ENCODE measurements at regions not wholly inside any gene's neighbourhood (a gene's known extent, or its start where the extent isn't known, plus 50 kb on each side); places are given as distances from the start of the nearest gene placed in this dataset.

DNA sequence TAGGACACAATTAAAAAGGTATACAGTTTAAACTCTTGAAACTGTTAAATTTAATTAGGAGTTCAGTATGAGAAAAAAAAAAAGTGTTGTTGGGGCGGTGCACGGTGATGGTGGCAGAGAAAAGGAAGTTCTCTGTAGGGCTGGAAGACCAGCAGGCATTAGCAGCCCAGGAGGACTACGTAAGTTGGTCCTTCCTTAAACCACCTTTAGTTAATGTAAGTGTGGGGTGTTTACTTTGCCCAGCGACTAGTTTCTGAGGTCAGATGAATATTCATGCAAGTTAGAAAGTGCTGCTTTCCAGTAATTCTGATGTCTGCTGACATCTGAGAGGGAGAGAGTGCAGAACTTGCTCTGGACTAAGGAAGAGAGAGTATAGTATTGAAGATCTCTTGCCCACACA, 54.9 kb downstream of the NKX2-1 start:
- no peak overlapping the region for H3K27ac ChIP-seq
- H3K4me3 ChIP-seq: no peak overlapping the region
- no peaks in the 10 kb centered on the region for H3K36me3 ChIP-seq
- DNase-seq (ENCODE audit: low spot score) (no peak), ATAC-seq (ENCODE audit: insufficient number of reproducible peaks, low FRiP score, low read depth) (no peak)
- H3K27me3 ChIP-seq (replicated peaks; ENCODE audit: insufficient read depth): no peaks in the 10 kb centered on the region
- no peaks in the 10 kb centered on the region for H3K4me1 ChIP-seq (ENCODE audit: control insufficient read depth in 1 of 2, low read depth in 2 of 2)
- TF ChIP-seq, protein P1, sequence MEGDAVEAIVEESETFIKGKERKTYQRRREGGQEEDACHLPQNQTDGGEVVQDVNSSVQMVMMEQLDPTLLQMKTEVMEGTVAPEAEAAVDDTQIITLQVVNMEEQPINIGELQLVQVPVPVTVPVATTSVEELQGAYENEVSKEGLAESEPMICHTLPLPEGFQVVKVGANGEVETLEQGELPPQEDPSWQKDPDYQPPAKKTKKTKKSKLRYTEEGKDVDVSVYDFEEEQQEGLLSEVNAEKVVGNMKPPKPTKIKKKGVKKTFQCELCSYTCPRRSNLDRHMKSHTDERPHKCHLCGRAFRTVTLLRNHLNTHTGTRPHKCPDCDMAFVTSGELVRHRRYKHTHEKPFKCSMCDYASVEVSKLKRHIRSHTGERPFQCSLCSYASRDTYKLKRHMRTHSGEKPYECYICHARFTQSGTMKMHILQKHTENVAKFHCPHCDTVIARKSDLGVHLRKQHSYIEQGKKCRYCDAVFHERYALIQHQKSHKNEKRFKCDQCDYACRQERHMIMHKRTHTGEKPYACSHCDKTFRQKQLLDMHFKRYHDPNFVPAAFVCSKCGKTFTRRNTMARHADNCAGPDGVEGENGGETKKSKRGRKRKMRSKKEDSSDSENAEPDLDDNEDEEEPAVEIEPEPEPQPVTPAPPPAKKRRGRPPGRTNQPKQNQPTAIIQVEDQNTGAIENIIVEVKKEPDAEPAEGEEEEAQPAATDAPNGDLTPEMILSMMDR (IDR thresholded peaks at IDR 0.05): no peak
- H3K9me3 ChIP-seq: no peaks in the 10 kb centered on the region

DNA sequence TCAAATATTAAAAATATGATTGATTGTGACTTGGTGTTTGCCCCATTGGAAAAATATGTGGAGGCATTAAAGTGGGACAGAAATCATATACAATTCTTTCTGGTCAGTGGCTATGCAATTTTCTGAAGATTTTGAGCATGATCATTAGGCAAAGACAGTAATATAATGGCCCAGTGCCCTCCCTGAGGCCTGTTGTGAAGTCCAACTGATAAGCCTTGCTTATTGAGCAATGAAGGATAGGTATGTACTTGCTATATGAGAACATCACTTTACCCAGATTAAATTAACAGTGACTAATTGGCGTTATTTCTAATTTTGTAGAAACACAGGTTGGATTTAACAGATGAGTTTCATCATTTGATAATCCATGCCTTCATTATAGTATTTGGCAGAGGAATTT, 57.1 kb downstream of the NKX2-1 start:
- TF ChIP-seq, protein P1 (IDR thresholded peaks at IDR 0.05): no peak
- ATAC-seq (ENCODE audit: insufficient number of reproducible peaks, low FRiP score, low read depth): no peak
- no peaks in the 10 kb centered on the region for H3K9me3 ChIP-seq
- H3K27me3 ChIP-seq (replicated peaks; ENCODE audit: insufficient read depth): no peaks in the 10 kb centered on the region
- no peak overlapping the region for H3K4me3 ChIP-seq
- no peaks in the 10 kb centered on the region for H3K4me1 ChIP-seq (ENCODE audit: control insufficient read depth in 1 of 2, low read depth in 2 of 2)
- no peak overlapping the region for H3K27ac ChIP-seq
- no peak for DNase-seq (ENCODE audit: low spot score)
- no peaks in the 10 kb centered on the region for H3K36me3 ChIP-seq

DNA sequence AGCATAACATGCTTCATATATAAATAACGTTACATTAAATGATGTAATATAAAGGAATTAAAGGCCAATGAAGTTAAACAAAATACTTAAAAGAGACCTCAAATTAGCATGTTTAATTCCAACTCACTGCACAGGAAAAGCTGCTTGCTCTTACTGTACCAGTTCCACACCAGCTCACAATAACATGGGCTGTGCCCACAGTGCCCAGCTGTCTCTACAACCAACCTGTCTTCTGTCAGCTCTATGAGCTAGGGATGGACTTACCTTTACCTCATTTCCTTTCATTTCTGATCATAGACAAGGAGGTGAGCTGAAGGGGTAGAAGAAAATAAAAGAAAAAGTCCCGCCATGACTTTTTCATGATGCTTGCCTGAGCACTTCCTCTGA, 64.8 kb downstream of the NKX2-1 start:
- ATAC-seq (ENCODE audit: insufficient number of reproducible peaks, low FRiP score, low read depth): no peak
- no peaks in the 10 kb centered on the region for H3K36me3 ChIP-seq

DNA sequence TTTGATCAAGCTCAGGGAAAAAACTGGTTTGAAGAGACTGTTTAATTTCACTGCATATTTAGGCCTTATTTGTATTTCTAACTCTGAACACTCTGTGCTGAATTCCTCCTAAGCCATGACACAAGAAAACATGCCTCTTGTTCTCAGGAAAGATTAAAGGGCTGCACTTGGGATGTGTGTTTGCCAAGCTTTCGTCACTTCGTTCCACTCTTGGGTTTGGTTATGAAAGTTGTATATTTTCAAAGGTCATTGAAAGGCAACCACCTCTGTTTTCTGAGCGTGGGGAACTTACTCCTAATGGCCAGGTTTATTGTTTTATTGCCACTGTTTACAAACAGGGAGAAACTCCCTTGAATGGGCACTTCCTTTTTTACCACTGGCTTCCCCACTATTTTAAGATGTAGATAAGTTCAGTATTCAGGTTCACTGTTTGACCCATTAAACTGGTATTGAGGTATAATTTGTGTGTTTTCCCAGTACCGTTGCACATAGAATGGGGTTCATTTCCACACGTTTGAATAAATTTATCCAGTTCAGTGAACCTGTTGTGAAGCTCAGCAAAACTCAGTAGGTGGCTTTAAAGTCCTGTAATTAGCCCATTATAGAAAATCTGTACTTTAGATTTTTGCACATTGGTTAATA, 65.3 kb downstream of the NKX2-1 start:
- peaks cover 0 to 9% of the 10 kb centered on the region in 2 donors for H3K4me1 ChIP-seq (ENCODE audit: control insufficient read depth in 1 of 2, low read depth in 2 of 2)
- no peak overlapping the region for H3K4me3 ChIP-seq
- TF ChIP-seq, protein P1 (IDR thresholded peaks at IDR 0.05): no peak
- no peaks in the 10 kb centered on the region for H3K27me3 ChIP-seq (replicated peaks; ENCODE audit: insufficient read depth)
- ATAC-seq (ENCODE audit: insufficient number of reproducible peaks, low FRiP score, low read depth) (no peak), DNase-seq (ENCODE audit: low spot score) (no peak)
- no peak overlapping the region for H3K27ac ChIP-seq
- no peaks in the 10 kb centered on the region for H3K36me3 ChIP-seq
- no peaks in the 10 kb centered on the region for H3K9me3 ChIP-seq

More for the DNA sequence above, 64.8 kb downstream of the NKX2-1 start:
- DNase-seq (ENCODE audit: low spot score): no peak
- peaks cover 0 to 9% of the 10 kb centered on the region in 2 donors for H3K4me1 ChIP-seq (ENCODE audit: control insufficient read depth in 1 of 2, low read depth in 2 of 2)
- no peak overlapping the region for H3K4me3 ChIP-seq
- H3K27ac ChIP-seq: no peak overlapping the region
- no peaks in the 10 kb centered on the region for H3K27me3 ChIP-seq (replicated peaks; ENCODE audit: insufficient read depth)
- no peaks in the 10 kb centered on the region for H3K9me3 ChIP-seq
- TF ChIP-seq, protein P1 (IDR thresholded peaks at IDR 0.05): no peak

DNA sequence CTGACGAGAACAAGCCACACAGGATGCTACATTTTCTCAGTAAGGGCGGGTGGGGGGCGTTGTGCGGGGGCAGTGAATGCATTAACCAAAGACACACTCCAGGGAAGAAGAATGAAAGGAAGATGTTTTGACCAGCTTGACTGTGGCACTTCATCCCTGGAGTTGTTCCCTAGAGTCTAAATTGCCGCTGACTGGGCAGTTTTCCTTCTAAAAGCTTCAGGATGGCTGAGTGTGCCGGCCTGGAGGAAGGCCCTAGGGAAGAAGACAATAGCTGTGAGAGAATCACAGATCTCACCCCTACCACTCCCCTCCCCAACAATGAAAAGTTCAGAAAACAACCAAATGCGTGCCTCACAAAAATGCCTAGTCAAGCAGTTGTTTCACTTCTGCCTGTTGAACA, 67.2 kb downstream of the NKX2-1 start:
- ATAC-seq (ENCODE audit: insufficient number of reproducible peaks, low FRiP score, low read depth) (no peak), DNase-seq (ENCODE audit: low spot score) (no peak)

More for the DNA sequence above, 67.2 kb downstream of the NKX2-1 start:
- H3K27ac ChIP-seq: no peak overlapping the region
- no peak overlapping the region for H3K4me3 ChIP-seq
- no peaks in the 10 kb centered on the region for H3K27me3 ChIP-seq (replicated peaks; ENCODE audit: insufficient read depth)
- H3K9me3 ChIP-seq: no peaks in the 10 kb centered on the region
- no peaks in the 10 kb centered on the region for H3K36me3 ChIP-seq
- TF ChIP-seq, protein P1 (IDR thresholded peaks at IDR 0.05): no peak
- H3K4me1 ChIP-seq (ENCODE audit: control insufficient read depth in 1 of 2, low read depth in 2 of 2): peaks cover 0 to 9% of the 10 kb centered on the region in 2 donors
